SK-N-MC (cell line): ENCODE measurements at regions not wholly inside any gene's neighbourhood (a gene's known extent, or its start where the extent isn't known, plus 50 kb on each side); places are given as distances from the start of the nearest gene placed in this dataset.

Experiments
- EZH2 ChIP-seq: fragments of 200-600 bp; sonication (generic); IDR thresholded peaks from one replicate; pipeline ENCODE4 v1.6.1; 2017; ENCODE audit warnings: antibody characterized with exemption
- FOXP2 ChIP-seq: optimal IDR thresholded peaks from 2 replicates; pipeline ENCODE3; 2011; ENCODE audit warnings: mild to moderate bottlenecking, moderate library complexity; ENCODE audit not compliant: insufficient read depth; ENCODE audit errors: extremely low read length, control extremely low read depth
- POLR2AphosphoS5 ChIP-seq: IDR thresholded peaks from 2 replicates; pipeline ENCODE4 v1.6.1; 2012; ENCODE audit warnings: mild to moderate bottlenecking, low read depth, low read length, borderline replicate concordance

DNA sequence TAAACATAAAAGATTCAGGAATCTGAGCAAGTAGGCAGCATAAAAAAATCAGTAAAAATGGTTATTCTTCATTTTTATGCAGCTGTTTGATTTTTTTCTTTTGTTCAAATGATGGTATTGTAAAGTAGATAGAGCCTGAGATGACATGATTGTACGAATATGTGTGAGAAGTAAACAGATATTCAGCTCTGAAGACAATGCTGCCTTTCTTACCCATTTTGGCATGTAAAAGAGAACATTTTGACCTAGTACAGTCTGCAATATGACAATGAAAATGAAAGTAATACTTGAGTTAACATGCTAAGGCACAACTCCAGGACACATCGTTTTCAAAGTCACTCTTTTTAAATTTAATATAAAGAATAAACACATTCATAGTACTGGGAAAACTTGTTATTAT lies 95.7 kb upstream of the NCAM2 start:
- no peak for TF ChIP-seq POLR2AphosphoS5
- TF ChIP-seq FOXP2, result no peak
- no peak for TF ChIP-seq EZH2
